Mesodermal cell (in vitro differentiated cells): ENCODE measurements at regions not wholly inside any gene's neighbourhood (a gene's known extent, or its start where the extent isn't known, plus 50 kb on each side); places are given as distances from the start of the nearest gene placed in this dataset.

Experiments
- H3K27ac ChIP-seq: 2 replicates; pipeline ENCODE4 v1.7.0; 2013; ENCODE audit warnings: mild to moderate bottlenecking, low read depth, low read length, moderate library complexity; ENCODE audit not compliant: severe bottlenecking
- H3K36me3 ChIP-seq: 2 replicates; pipeline ENCODE4 v1.7.1; 2013; ENCODE audit warnings: mild to moderate bottlenecking, low read length, moderate library complexity; ENCODE audit not compliant: control insufficient read depth, insufficient read depth
- H3K4me1 ChIP-seq: one replicate; pipeline ENCODE4 v1.7.1; 2013; ENCODE audit warnings: mild to moderate bottlenecking, low read length; ENCODE audit not compliant: insufficient read depth, control insufficient read depth, poor library complexity, severe bottlenecking
- H3K4me3 ChIP-seq: 2 replicates; pipeline ENCODE4 v1.7.0; 2013; ENCODE audit warnings: low read length, control low read depth, mild to moderate bottlenecking; ENCODE audit not compliant: insufficient read depth, poor library complexity, severe bottlenecking; ENCODE audit errors: extremely low read depth
- H3K9me3 ChIP-seq: 2 replicates; pipeline ENCODE4 v1.7.1; 2013; ENCODE audit warnings: mild to moderate bottlenecking, low read length, moderate library complexity; ENCODE audit not compliant: control insufficient read depth
- WGBS, 2 experiments: methylation state at CpG; one replicate each; pipeline ENCODE4 v1.1.5; 2013; ENCODE audit warnings: missing lambda C conversion rate in 2 of 2; ENCODE audit not compliant: insufficient coverage in 2 of 2; 5-methylcytosine and 5-hydroxymethylcytosine counted together

- Histone ChIP-seq H3K4me3 (no peak overlapping the region), H3K27ac (no peak overlapping the region), H3K9me3 (no peaks in the 10 kb centered on the region), H3K36me3 (no peaks in the 10 kb centered on the region), H3K4me1 (no peaks in the 10 kb centered on the region)
These were observed 575.4 kb downstream of the TFAP2B start for GRCh38 chr6:51394061-51394460.

GRCh38 chr6:51396583-51396982 lies 577.9 kb downstream of the TFAP2B start:
- Histone ChIP-seq H3K9me3 (no peaks in the 10 kb centered on the region), H3K27ac (no peak overlapping the region), H3K4me3 (no peak overlapping the region), H3K4me1 (no peaks in the 10 kb centered on the region), H3K36me3 (no peaks in the 10 kb centered on the region)

- no peaks in the 10 kb centered on the region for H3K9me3 ChIP-seq
- 89 to 93% methylated on average over 4 to 5 of the region's 5 CpGs for WGBS, 2 experiments
- H3K27ac ChIP-seq, result no peak overlapping the region
- no peaks in the 10 kb centered on the region for H3K36me3 ChIP-seq
- no peak overlapping the region for H3K4me3 ChIP-seq
- H3K4me1 ChIP-seq, result no peaks in the 10 kb centered on the region
These were observed 579.5 kb downstream of the TFAP2B start for GRCh38 chr6:51398064-51398705.

GRCh38 chr6:51398793-51399192 lies 580.1 kb downstream of the TFAP2B start:
- no peak overlapping the region for H3K27ac ChIP-seq
- H3K36me3 ChIP-seq, result no peaks in the 10 kb centered on the region
- H3K4me1 ChIP-seq, result no peaks in the 10 kb centered on the region
- WGBS, 2 experiments, result 80 to 95% methylated on average over 4 to 5 of the region's 5 CpGs
- H3K9me3 ChIP-seq, result no peaks in the 10 kb centered on the region
- H3K4me3 ChIP-seq, result no peak overlapping the region

- no peaks in the 10 kb centered on the region for H3K9me3 ChIP-seq
- H3K27ac ChIP-seq, result no peak overlapping the region
- no peaks in the 10 kb centered on the region for H3K4me1 ChIP-seq
- H3K36me3 ChIP-seq, result no peaks in the 10 kb centered on the region
- WGBS, 2 experiments, result 83 to 97% methylated on average over 14 to 20 of the region's 25 CpGs
- no peak overlapping the region for H3K4me3 ChIP-seq
These were observed 591.8 kb downstream of the TFAP2B start for GRCh38 chr6:51410453-51410852.

GRCh38 chr6:51411496-51412125 lies 592.9 kb downstream of the TFAP2B start:
- Histone ChIP-seq H3K4me1 (no peaks in the 10 kb centered on the region), H3K27ac (no peak overlapping the region), H3K4me3 (no peak overlapping the region), H3K36me3 (no peaks in the 10 kb centered on the region), H3K9me3 (no peaks in the 10 kb centered on the region)
- WGBS, 2 experiments, result 100% methylated on average over 1 of the region's 4 CpGs; no CpG with 5 or more reads in 1 of the 2 experiments

- 79 to 88% methylated on average over 1 to 2 of the region's 2 CpGs for WGBS, 2 experiments
- Histone ChIP-seq H3K36me3 (no peaks in the 10 kb centered on the region), H3K27ac (no peak overlapping the region), H3K4me1 (no peaks in the 10 kb centered on the region), H3K9me3 (no peaks in the 10 kb centered on the region), H3K4me3 (no peak overlapping the region)
These were observed 595.7 kb downstream of the TFAP2B start for GRCh38 chr6:51414361-51414760.

- no peaks in the 10 kb centered on the region for H3K36me3 ChIP-seq
- 82 to 90% methylated on average over 3 of the region's 3 CpGs for WGBS, 2 experiments
- no peak overlapping the region for H3K27ac ChIP-seq
- H3K4me3 ChIP-seq, result no peak overlapping the region
- no peaks in the 10 kb centered on the region for H3K4me1 ChIP-seq
- H3K9me3 ChIP-seq, result no peaks in the 10 kb centered on the region
These were observed 596.8 kb downstream of the TFAP2B start for GRCh38 chr6:51415501-51415900.

GRCh38 chr6:51429017-51429712 lies 610.5 kb downstream of the TFAP2B start:
- Histone ChIP-seq H3K4me3 (no peak overlapping the region), H3K27ac (no peak overlapping the region), H3K9me3 (no peaks in the 10 kb centered on the region), H3K36me3 (no peaks in the 10 kb centered on the region), H3K4me1 (no peaks in the 10 kb centered on the region)
- 85 to 89% methylated on average over 4 of the region's 7 CpGs for WGBS, 2 experiments

- no CpG with 5 or more reads among the region's 2 CpGs for WGBS, 2 experiments
- H3K4me3 ChIP-seq, result no peak overlapping the region
These were observed 611.9 kb downstream of the TFAP2B start for GRCh38 chr6:51430589-51430988.

GRCh38 chr6:51432481-51432880 lies 613.8 kb downstream of the TFAP2B start:
- H3K36me3 ChIP-seq, result no peaks in the 10 kb centered on the region

More at GRCh38 chr6:51430589-51430988, 611.9 kb downstream of the TFAP2B start:
- Histone ChIP-seq H3K27ac (no peak overlapping the region), H3K36me3 (no peaks in the 10 kb centered on the region), H3K9me3 (no peaks in the 10 kb centered on the region), H3K4me1 (no peaks in the 10 kb centered on the region)

More at GRCh38 chr6:51432481-51432880, 613.8 kb downstream of the TFAP2B start:
- no peaks in the 10 kb centered on the region for H3K9me3 ChIP-seq
- WGBS, 2 experiments, result 78 to 100% methylated on average over 1 to 3 of the region's 3 CpGs
- H3K4me3 ChIP-seq, result no peak overlapping the region
- no peaks in the 10 kb centered on the region for H3K4me1 ChIP-seq
- no peak overlapping the region for H3K27ac ChIP-seq
